Neuronal stem cell (in vitro differentiated cells): ENCODE measurements at regions not wholly inside any gene's neighbourhood (a gene's known extent, or its start where the extent isn't known, plus 50 kb on each side); places are given as distances from the start of the nearest gene placed in this dataset.

ENCODE experiments used
- DNase-seq: peaks from one replicate; pipeline ENCODE4 v3.0.0-alpha.2; 2013; ENCODE audit warnings: low spot score
- H2AFZ ChIP-seq: one replicate; pipeline ENCODE4 v1.6.1; 2013; ENCODE audit warnings: mild to moderate bottlenecking, low read length, inconsistent platforms
- H2AK5ac ChIP-seq: 2 replicates; pipeline ENCODE4 v1.6.1; 2013; ENCODE audit warnings: low read depth, mild to moderate bottlenecking, inconsistent platforms, low read length, moderate library complexity, mixed read lengths
- H2BK120ac ChIP-seq: 2 replicates; pipeline ENCODE4 v1.6.1; 2013; ENCODE audit warnings: low read depth, mild to moderate bottlenecking, inconsistent platforms, low read length, moderate library complexity, mixed read lengths
- H2BK12ac ChIP-seq: one replicate; pipeline ENCODE4 v1.6.1; 2013; ENCODE audit warnings: low read length, inconsistent platforms
- H2BK15ac ChIP-seq: 2 replicates; pipeline ENCODE4 v1.6.1; 2013; ENCODE audit warnings: mild to moderate bottlenecking, low read length, inconsistent platforms, mixed read lengths
- H2BK5ac ChIP-seq: one replicate; pipeline ENCODE4 v1.6.1; 2013; ENCODE audit warnings: inconsistent platforms, mild to moderate bottlenecking, low read length, moderate library complexity
- H3K14ac ChIP-seq: one replicate; pipeline ENCODE4 v1.6.1; 2013; ENCODE audit warnings: low read length, inconsistent platforms
- H3K18ac ChIP-seq: 2 replicates; pipeline ENCODE4 v1.6.1; 2013; ENCODE audit warnings: low read length, inconsistent platforms
- H3K23ac ChIP-seq: 2 replicates; pipeline ENCODE4 v1.6.1; 2013; ENCODE audit warnings: low read depth, mild to moderate bottlenecking, mixed read lengths, low read length, inconsistent platforms; ENCODE audit not compliant: poor library complexity
- H3K27ac ChIP-seq: replicated peaks from 3 replicates; pipeline ENCODE4 v1.5.1; 2013; ENCODE audit warnings: low read length, inconsistent platforms
- H3K27me3 ChIP-seq, 3 experiments: 2 replicates each; pipeline ENCODE4 v1.6.1; 2013; ENCODE audit warnings: low read length in 3 of 3, mild to moderate bottlenecking in 2 of 3, inconsistent platforms in 1 of 3, low read depth in 1 of 3, mixed read lengths in 1 of 3, moderate library complexity in 1 of 3; ENCODE audit not compliant: control insufficient read depth in 3 of 3, insufficient read depth in 3 of 3
- H3K36me3 ChIP-seq, 2 donors: replicated peaks in 1 of 2; 2 replicates each; pipeline ENCODE4 v1.6.1; 2013; ENCODE audit warnings: low read length in 2 of 2; ENCODE audit not compliant: control insufficient read depth in 2 of 2, insufficient read depth in 2 of 2
- H3K4ac ChIP-seq: 2 replicates; pipeline ENCODE4 v1.6.1; 2013; ENCODE audit warnings: inconsistent platforms, mild to moderate bottlenecking, low read length, moderate library complexity
- H3K4me1 ChIP-seq, 2 donors: 1 replicate in 1 of 2; 2 replicates in 1 of 2; pipeline ENCODE4 v1.6.1; 2013; ENCODE audit warnings: low read length in 2 of 2, low read depth in 1 of 2; ENCODE audit not compliant: control insufficient read depth in 2 of 2, insufficient read depth in 1 of 2
- H3K4me2 ChIP-seq: one replicate; pipeline ENCODE4 v1.6.1; 2013; ENCODE audit warnings: mild to moderate bottlenecking, low read length, inconsistent platforms; ENCODE audit not compliant: insufficient read depth, poor library complexity, severe bottlenecking
- H3K4me3 ChIP-seq, 2 donors: 2 replicates each; pipeline ENCODE4 v1.5.1; 2013; ENCODE audit warnings: low read length in 2 of 2, mild to moderate bottlenecking in 2 of 2, inconsistent platforms in 1 of 2, moderate library complexity in 1 of 2
- H3K79me1 ChIP-seq: one replicate; pipeline ENCODE4 v1.6.1; 2013; ENCODE audit warnings: low read depth, mild to moderate bottlenecking, inconsistent platforms, low read length, moderate library complexity
- H3K9ac ChIP-seq: one replicate; pipeline ENCODE4 v1.6.1; 2013; ENCODE audit warnings: mild to moderate bottlenecking, low read depth, low read length, inconsistent platforms; ENCODE audit not compliant: poor library complexity
- H3K9me3 ChIP-seq, 2 donors: replicated peaks in 1 of 2; 2 replicates each; pipeline versions ENCODE3 to v1.6.1; 2013; ENCODE audit warnings: low read length in 2 of 2, mild to moderate bottlenecking in 2 of 2, inconsistent platforms in 1 of 2, low read depth in 1 of 2, mixed read lengths in 1 of 2, moderate library complexity in 1 of 2; ENCODE audit not compliant: control insufficient read depth in 2 of 2, insufficient read depth in 1 of 2
- H4K8ac ChIP-seq: one replicate; pipeline ENCODE4 v1.6.1; 2013; ENCODE audit warnings: low read depth, mild to moderate bottlenecking, inconsistent platforms, low read length, moderate library complexity
- H4K91ac ChIP-seq: one replicate; pipeline ENCODE4 v1.6.1; 2013; ENCODE audit warnings: low read length, low read depth, mild to moderate bottlenecking, inconsistent platforms; ENCODE audit not compliant: poor library complexity
- WGBS, 2 donors: extraction: QIAGEN DNeasy Blood & Tissue Kit; methylation state at CpG; one replicate each; pipeline ENCODE4 v1.1.7; 2013; ENCODE audit warnings: missing lambda C conversion rate in 2 of 2, mixed read lengths in 1 of 2; ENCODE audit not compliant: insufficient read length in 2 of 2, insufficient replicate concordance in 1 of 2; ENCODE audit errors: extremely low coverage in 2 of 2; 5-methylcytosine and 5-hydroxymethylcytosine counted together

DNA sequence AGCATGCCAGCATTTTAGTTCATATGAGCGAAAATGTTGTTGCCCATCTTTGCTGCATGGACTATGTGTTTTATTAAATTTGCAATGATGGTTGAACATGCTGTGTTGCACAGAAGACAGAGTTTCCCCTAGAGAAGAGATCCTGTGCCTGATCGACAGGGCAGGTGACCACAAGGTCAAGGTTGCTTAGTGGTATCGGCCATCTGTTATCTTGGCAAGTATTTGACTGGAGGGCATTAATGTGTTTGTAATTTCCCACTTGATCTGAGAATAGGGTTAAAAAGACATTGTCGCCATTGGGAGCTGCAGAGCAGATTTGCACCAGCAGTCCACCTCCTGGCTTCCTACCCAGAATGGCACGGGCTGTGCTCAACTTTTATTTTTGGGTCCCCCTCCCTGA lies 1523.6 kb upstream of the WWC1 start:
- H2BK120ac ChIP-seq: no peak overlapping the region
- no peak overlapping the region for H2AFZ ChIP-seq
- no peak overlapping the region for H2BK15ac ChIP-seq
- H3K14ac ChIP-seq: no peak overlapping the region
- H3K9me3 ChIP-seq: peaks cover 2 to 9% of the 10 kb centered on the region in 2 donors
- no peak overlapping the region for H3K23ac ChIP-seq
- H2BK12ac ChIP-seq: no peak overlapping the region
- no peak overlapping the region for H3K4ac ChIP-seq
- H2BK5ac ChIP-seq: no peak overlapping the region
- H3K79me1 ChIP-seq: no peaks in the 10 kb centered on the region
- H3K4me2 ChIP-seq: no peak overlapping the region
- H3K27ac ChIP-seq: no peak overlapping the region
- no peaks in the 10 kb centered on the region for H3K36me3 ChIP-seq
- DNase-seq: no peak
- no peak overlapping the region for H3K9ac ChIP-seq
- no peak overlapping the region for H4K8ac ChIP-seq
- H2AK5ac ChIP-seq: no peak overlapping the region
- no peak overlapping the region for H3K4me3 ChIP-seq
- no peak overlapping the region for H3K18ac ChIP-seq
- H3K27me3 ChIP-seq: no peaks in the 10 kb centered on the region
- H3K4me1 ChIP-seq: no peaks in the 10 kb centered on the region
- no peak overlapping the region for H4K91ac ChIP-seq
- WGBS, 2 donors: no CpG with 5 or more reads among the region's 5 CpGs

GRCh38 chr5:166768536-166768935 lies 1522.9 kb upstream of the WWC1 start:
- H3K4me3 ChIP-seq: no peak overlapping the region
- no peaks in the 10 kb centered on the region for H3K79me1 ChIP-seq
- peak overlapping the region; percentile 46 for H2AFZ ChIP-seq
- H4K8ac ChIP-seq: no peak overlapping the region
- H3K27me3 ChIP-seq: no peaks in the 10 kb centered on the region
- no peak overlapping the region for H4K91ac ChIP-seq
- no peak for DNase-seq
- no peak overlapping the region for H3K27ac ChIP-seq
- no peak overlapping the region for H3K23ac ChIP-seq
- no peak overlapping the region for H3K4ac ChIP-seq
- no peak overlapping the region for H2BK5ac ChIP-seq
- no peak overlapping the region for H2BK12ac ChIP-seq
- no peak overlapping the region for H2AK5ac ChIP-seq
- H3K36me3 ChIP-seq: no peaks in the 10 kb centered on the region
- H3K4me1 ChIP-seq: no peaks in the 10 kb centered on the region
- no peak overlapping the region for H3K18ac ChIP-seq
- no peak overlapping the region for H3K14ac ChIP-seq
- no peak overlapping the region for H2BK120ac ChIP-seq
- no peak overlapping the region for H3K4me2 ChIP-seq
- H3K9ac ChIP-seq: no peak overlapping the region
- no peak overlapping the region for H2BK15ac ChIP-seq
- no CpG with 5 or more reads among the region's 2 CpGs for WGBS, 2 donors
- H3K9me3 ChIP-seq: peaks cover 2 to 9% of the 10 kb centered on the region in 2 donors

- no CpG with 5 or more reads among the region's 1 CpG for WGBS, 2 donors
- Histone ChIP-seq H3K23ac (no peak overlapping the region), H3K27ac (no peak overlapping the region), H3K27me3 (no peaks in the 10 kb centered on the region), H3K4ac (no peak overlapping the region), H3K18ac (no peak overlapping the region), H2AK5ac (no peak overlapping the region), H3K9me3 (peaks cover 2 to 9% of the 10 kb centered on the region in 2 donors), H2BK15ac (no peak overlapping the region), H3K14ac (no peak overlapping the region), H4K91ac (no peak overlapping the region), H3K4me3 (no peak overlapping the region), H2AFZ (no peak overlapping the region), H2BK120ac (no peak overlapping the region), H3K36me3 (no peaks in the 10 kb centered on the region), H3K79me1 (no peaks in the 10 kb centered on the region), H2BK12ac (no peak overlapping the region), H3K4me2 (no peak overlapping the region), H2BK5ac (no peak overlapping the region), H3K9ac (no peak overlapping the region), H4K8ac (no peak overlapping the region), H3K4me1 (no peaks in the 10 kb centered on the region)
- no peak for DNase-seq
Measured at GRCh38 chr5:166772770-166773169, 1518.7 kb upstream of the WWC1 start.

DNA sequence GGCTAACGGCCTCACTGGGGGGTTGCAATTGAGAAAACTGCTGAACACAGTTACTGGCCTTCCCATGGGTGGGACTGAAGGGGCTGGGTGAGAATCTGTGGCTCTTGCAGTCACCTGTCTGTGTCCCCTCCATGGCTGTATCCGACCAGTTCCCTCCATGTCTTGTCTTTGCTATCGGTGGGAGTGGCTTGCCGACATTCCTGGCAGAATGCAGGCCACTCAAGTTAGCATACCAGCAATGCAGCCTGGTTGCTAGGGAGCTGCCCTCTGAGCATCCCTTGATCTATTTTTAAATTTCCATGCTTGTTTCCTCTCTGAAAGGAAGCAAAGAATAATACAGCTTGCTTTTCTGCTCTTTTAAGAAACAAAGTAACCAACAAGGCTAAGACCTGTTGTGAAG lies 1509.7 kb upstream of the WWC1 start:
- Histone ChIP-seq H3K23ac (no peak overlapping the region), H3K9ac (no peak overlapping the region), H3K4ac (no peak overlapping the region), H2BK15ac (no peak overlapping the region), H3K9me3 (peaks cover 0 to 3% of the 10 kb centered on the region in 2 donors), H2BK12ac (no peak overlapping the region), H3K36me3 (no peaks in the 10 kb centered on the region), H4K8ac (no peak overlapping the region), H3K14ac (no peak overlapping the region), H2BK5ac (no peak overlapping the region), H2AFZ (peak overlapping the region; percentile 85), H3K79me1 (no peaks in the 10 kb centered on the region), H3K27ac (no peak overlapping the region), H3K18ac (peak overlapping the region; percentile 44), H3K4me2 (peak overlapping the region; percentile 36), H3K4me3 (peak overlapping the region in 1 of 2 donors; percentile 18), H3K4me1 (peaks cover 3 to 17% of the 10 kb centered on the region in 2 donors), H4K91ac (no peak overlapping the region), H2AK5ac (no peak overlapping the region), H3K27me3 (no peaks in the 10 kb centered on the region), H2BK120ac (no peak overlapping the region)
- WGBS, 2 donors: no CpG with 5 or more reads among the region's 4 CpGs
- peak; percentile 24 for DNase-seq
